Esophagus muscularis mucosa (tissue), 4 donors: ENCODE measurements at regions not wholly inside any gene's neighbourhood (a gene's known extent, or its start where the extent isn't known, plus 50 kb on each side); places are given as distances from the start of the nearest gene placed in this dataset.

Experiments
- DNase-seq: peaks from one replicate; pipeline ENCODE4 v3.0.0-alpha.2; 2017; ENCODE audit errors: extremely low spot score
- H3K27ac ChIP-seq, 4 donors: fragments of 200-600 bp; sonication (generic); replicated peaks in 1 of 4; 1 replicate in 3 of 4; 2 replicates in 1 of 4; pipeline ENCODE4 v1.5.1; 2016 to 2019; ENCODE audit warnings: mild to moderate bottlenecking in 1 of 4
- H3K27me3 ChIP-seq, 4 donors: fragments of 200-600 bp; sonication (generic); one replicate each; pipeline versions ENCODE4 v1.5.1 to v1.6.0; 2016 to 2019
- H3K36me3 ChIP-seq, 4 donors: fragments of 200-600 bp; sonication (generic); one replicate each; pipeline ENCODE4 v1.5.1; 2016 to 2019
- H3K4me1 ChIP-seq, 4 donors: fragments of 200-600 bp; sonication (generic); one replicate each; pipeline ENCODE4 v1.5.1; 2016 to 2019
- H3K4me3 ChIP-seq, 4 donors: fragments of 200-600 bp; sonication (generic); 1 replicate in 2 of 4; 2 replicates in 2 of 4; pipeline ENCODE4 v1.5.1; 2016 to 2019; ENCODE audit warnings: mild to moderate bottlenecking in 4 of 4, moderate library complexity in 1 of 4
- H3K9me3 ChIP-seq, 4 donors: fragments of 200-600 bp; sonication (generic); 1 replicate in 3 of 4; 2 replicates in 1 of 4; pipeline ENCODE4 v1.5.1; 2016 to 2019
- CTCF ChIP-seq, 3 experiments: fragments of 200-600 bp in 2 of 3; fragments of 450-650 bp in 1 of 3; sonication (generic) in 2 of 3; IDR thresholded peaks; one replicate each; pipeline ENCODE4 v1.5.1; 2017 to 2019; ENCODE audit warnings: antibody characterized with exemption in 3 of 3, mild to moderate bottlenecking in 2 of 3, moderate library complexity in 1 of 3
- EP300 ChIP-seq: sonication (generic); formaldehyde crosslinking; IDR thresholded peaks from one replicate; pipeline ENCODE4 v1.6.1; 2017; ENCODE audit warnings: antibody characterized with exemption
- POLR2A ChIP-seq: fragments of 450-650 bp; IDR thresholded peaks from one replicate; pipeline ENCODE4 v1.6.1; 2017; ENCODE audit warnings: antibody characterized with exemption, moderate library complexity, mild to moderate bottlenecking, low read depth
- POLR2AphosphoS5 ChIP-seq, 2 donors: sonication (generic); formaldehyde crosslinking; IDR thresholded peaks; one replicate each; pipeline ENCODE4 v1.6.1; 2017; ENCODE audit warnings: antibody characterized with exemption in 2 of 2
- WGBS: methylation state at CpG from one replicate; pipeline ENCODE4 v1.1.5; 2018; 5-methylcytosine and 5-hydroxymethylcytosine counted together
- intact Hi-C: fragments of 100-400 bp; cut with DNase I; formaldehyde crosslinking; loops from one replicate; pipeline ENCODE4 v1.15.1; 2023

- DNase-seq = no peak
- H3K4me3 ChIP-seq = no peak overlapping the region
- H3K27me3 ChIP-seq = no peaks in the 10 kb centered on the region
- no peak for TF ChIP-seq POLR2A
- no peak for TF ChIP-seq POLR2AphosphoS5 (IDR thresholded peaks at IDR 0.05)
- no peak for TF ChIP-seq EP300
- TF ChIP-seq CTCF (IDR thresholded peaks at IDR 0.05) = no peak
- H3K27ac ChIP-seq = peak overlapping the region in 1 of 4 donors; percentile 60
- intact Hi-C loops = no loop called here
- no peaks in the 10 kb centered on the region for H3K9me3 ChIP-seq
- WGBS = 90% methylated on average over 1 of the region's 1 CpG
- no peaks in the 10 kb centered on the region for H3K36me3 ChIP-seq
- H3K4me1 ChIP-seq = peaks cover 3 to 36% (median 30%) of the 10 kb centered on the region in 4 donors
These were observed 769.5 kb upstream of the CXADR start for GRCh38 chr21:16743317-16743716.

GRCh38 chr21:16750926-16751325 lies 761.9 kb upstream of the CXADR start:
- intact Hi-C loops = no loop called here
- H3K4me1 ChIP-seq = peaks cover 0 to 21% (median 15%) of the 10 kb centered on the region in 4 donors
- no peak overlapping the region for H3K27ac ChIP-seq
- H3K36me3 ChIP-seq = no peaks in the 10 kb centered on the region
- 61% methylated on average over 3 of the region's 3 CpGs for WGBS
- no peak for DNase-seq
- TF ChIP-seq CTCF (IDR thresholded peaks at IDR 0.05) (no peak), POLR2A (no peak), EP300 (no peak), POLR2AphosphoS5 (IDR thresholded peaks at IDR 0.05) (no peak)
- no peaks in the 10 kb centered on the region for H3K27me3 ChIP-seq
- H3K9me3 ChIP-seq = no peaks in the 10 kb centered on the region
- no peak overlapping the region for H3K4me3 ChIP-seq

GRCh38 chr21:16751695-16752474 lies 761.0 kb upstream of the CXADR start:
- intact Hi-C loops = no loop called here
- Histone ChIP-seq H3K4me3 (no peak overlapping the region), H3K27ac (no peak overlapping the region), H3K27me3 (no peaks in the 10 kb centered on the region), H3K9me3 (no peaks in the 10 kb centered on the region), H3K36me3 (no peaks in the 10 kb centered on the region), H3K4me1 (peaks cover 0 to 21% (median 15%) of the 10 kb centered on the region in 4 donors)
- no peak for DNase-seq
- 55% methylated on average over 2 of the region's 2 CpGs for WGBS
- no peak for TF ChIP-seq POLR2A
- TF ChIP-seq POLR2AphosphoS5 (IDR thresholded peaks at IDR 0.05) = no peak
- TF ChIP-seq EP300 = no peak
- TF ChIP-seq CTCF (IDR thresholded peaks at IDR 0.05) = no peak

- 63% methylated on average over 1 of the region's 1 CpG for WGBS
These were observed 760.4 kb upstream of the CXADR start for GRCh38 chr21:16752475-16752857.

More at GRCh38 chr21:16752475-16752857, 760.4 kb upstream of the CXADR start:
- no peak for DNase-seq
- no peaks in the 10 kb centered on the region for H3K27me3 ChIP-seq
- TF ChIP-seq CTCF (IDR thresholded peaks at IDR 0.05) = no peak
- TF ChIP-seq POLR2AphosphoS5 (IDR thresholded peaks at IDR 0.05) = no peak
- no peak for TF ChIP-seq EP300
- no peak for TF ChIP-seq POLR2A
- H3K4me1 ChIP-seq = peaks cover 0 to 21% (median 15%) of the 10 kb centered on the region in 4 donors
- no peak overlapping the region for H3K4me3 ChIP-seq
- intact Hi-C loops = no loop called here
- no peaks in the 10 kb centered on the region for H3K9me3 ChIP-seq
- H3K27ac ChIP-seq = no peak overlapping the region
- no peaks in the 10 kb centered on the region for H3K36me3 ChIP-seq
